ENCODE measurements at regions not wholly inside any gene's neighbourhood (a gene's known extent, or its start where the extent isn't known, plus 50 kb on each side); places are given as distances from the start of the nearest gene placed in this dataset.

GRCh38 chr6:119738425-119738824, 388.9 kb upstream of the MAN1A1 start:
- Histone ChIP-seq H3K27me3 (no peaks in the 10 kb centered on the region), H3K4me3 (no peak overlapping the region), H3K4me1 (no peaks in the 10 kb centered on the region), H3K36me3 (no peaks in the 10 kb centered on the region), H3K27ac (no peak overlapping the region), H3K9me3 (no peaks in the 10 kb centered on the region)
- intact Hi-C loops (cut with DNase I; ENCODE audit: low total_unique reads): no loop called here
- DNase-seq: no peak
- TF ChIP-seq, protein P1, sequence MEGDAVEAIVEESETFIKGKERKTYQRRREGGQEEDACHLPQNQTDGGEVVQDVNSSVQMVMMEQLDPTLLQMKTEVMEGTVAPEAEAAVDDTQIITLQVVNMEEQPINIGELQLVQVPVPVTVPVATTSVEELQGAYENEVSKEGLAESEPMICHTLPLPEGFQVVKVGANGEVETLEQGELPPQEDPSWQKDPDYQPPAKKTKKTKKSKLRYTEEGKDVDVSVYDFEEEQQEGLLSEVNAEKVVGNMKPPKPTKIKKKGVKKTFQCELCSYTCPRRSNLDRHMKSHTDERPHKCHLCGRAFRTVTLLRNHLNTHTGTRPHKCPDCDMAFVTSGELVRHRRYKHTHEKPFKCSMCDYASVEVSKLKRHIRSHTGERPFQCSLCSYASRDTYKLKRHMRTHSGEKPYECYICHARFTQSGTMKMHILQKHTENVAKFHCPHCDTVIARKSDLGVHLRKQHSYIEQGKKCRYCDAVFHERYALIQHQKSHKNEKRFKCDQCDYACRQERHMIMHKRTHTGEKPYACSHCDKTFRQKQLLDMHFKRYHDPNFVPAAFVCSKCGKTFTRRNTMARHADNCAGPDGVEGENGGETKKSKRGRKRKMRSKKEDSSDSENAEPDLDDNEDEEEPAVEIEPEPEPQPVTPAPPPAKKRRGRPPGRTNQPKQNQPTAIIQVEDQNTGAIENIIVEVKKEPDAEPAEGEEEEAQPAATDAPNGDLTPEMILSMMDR (IDR thresholded peaks at IDR 0.05): no peak

GRCh38 chr6:119736296-119737021, 386.9 kb upstream of the MAN1A1 start:
- Histone ChIP-seq H3K9me3 (no peaks in the 10 kb centered on the region), H3K27ac (no peak overlapping the region), H3K4me3 (no peak overlapping the region), H3K4me1 (no peaks in the 10 kb centered on the region), H3K36me3 (no peaks in the 10 kb centered on the region), H3K27me3 (no peaks in the 10 kb centered on the region)
- TF ChIP-seq, protein P1 (IDR thresholded peaks at IDR 0.05): no peak
- DNase-seq: no peak
- intact Hi-C loops (cut with DNase I; ENCODE audit: low total_unique reads): no loop called here

DNA sequence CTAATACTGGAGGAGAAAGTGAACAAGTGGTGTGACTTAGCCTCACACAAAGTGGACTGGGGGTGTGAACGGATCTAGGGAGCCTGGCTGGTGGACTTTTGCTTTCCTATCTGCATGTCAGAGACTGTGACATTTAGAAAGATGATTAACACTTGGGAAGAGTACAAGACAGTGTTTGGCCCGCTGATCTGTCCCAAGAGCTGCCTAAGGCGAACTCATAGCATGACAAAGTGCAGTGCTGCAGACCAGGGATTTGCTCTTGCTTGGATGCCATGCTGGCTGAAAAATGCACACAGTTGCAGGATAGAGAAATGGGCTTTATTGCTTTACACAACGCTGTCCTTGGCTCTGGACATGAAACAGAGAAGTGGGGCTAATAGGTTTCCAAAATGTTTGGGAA, 386.0 kb upstream of the MAN1A1 start:
- Histone ChIP-seq H3K9me3 (no peaks in the 10 kb centered on the region), H3K4me3 (no peak overlapping the region), H3K4me1 (no peaks in the 10 kb centered on the region), H3K27ac (no peak overlapping the region), H3K27me3 (no peaks in the 10 kb centered on the region), H3K36me3 (no peaks in the 10 kb centered on the region)
- DNase-seq: no peak
- TF ChIP-seq, protein P1 (IDR thresholded peaks at IDR 0.05): no peak
- intact Hi-C loops (cut with DNase I; ENCODE audit: low total_unique reads): no loop called here

GRCh38 chr6:119734227-119734626, 384.7 kb upstream of the MAN1A1 start:
- Histone ChIP-seq H3K36me3 (no peaks in the 10 kb centered on the region), H3K4me1 (no peaks in the 10 kb centered on the region), H3K9me3 (no peaks in the 10 kb centered on the region), H3K27ac (no peak overlapping the region), H3K27me3 (no peaks in the 10 kb centered on the region), H3K4me3 (no peak overlapping the region)
- intact Hi-C loops (cut with DNase I; ENCODE audit: low total_unique reads): no loop called here
- DNase-seq: no peak
- TF ChIP-seq, protein P1 (IDR thresholded peaks at IDR 0.05): no peak

DNA sequence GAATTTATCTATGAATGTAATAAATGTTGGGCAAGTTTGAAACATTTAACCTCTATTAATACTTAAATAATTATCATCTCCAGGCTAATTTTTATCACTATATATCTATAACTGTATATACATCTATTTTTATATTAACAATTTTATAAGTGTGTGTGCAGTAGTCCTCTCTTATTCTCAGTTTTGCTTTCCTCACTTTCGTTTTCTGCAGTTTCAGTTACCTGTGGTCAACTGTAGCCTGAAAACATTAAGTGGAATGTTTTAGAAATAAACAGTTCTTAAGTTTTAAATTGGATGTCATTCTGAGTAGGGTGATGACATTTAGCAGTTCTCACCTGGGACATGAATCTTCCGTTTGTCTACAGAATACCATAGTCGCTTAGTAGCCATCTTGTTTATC, 379.4 kb upstream of the MAN1A1 start:
- Histone ChIP-seq H3K4me1 (no peaks in the 10 kb centered on the region), H3K27ac (no peak overlapping the region), H3K4me3 (no peak overlapping the region), H3K27me3 (no peaks in the 10 kb centered on the region), H3K9me3 (peaks cover 0 to 6% (median 0%) of the 10 kb centered on the region in 3 donors), H3K36me3 (no peaks in the 10 kb centered on the region)
- no peak for DNase-seq
- intact Hi-C loops (cut with DNase I; ENCODE audit: low total_unique reads): no loop called here
- TF ChIP-seq, protein P1 (IDR thresholded peaks at IDR 0.05): no peak

Data from tibial artery (tissue), 4 donors.